HFF-Myc (cell line): ENCODE measurements at regions not wholly inside any gene's neighbourhood (a gene's known extent, or its start where the extent isn't known, plus 50 kb on each side); places are given as distances from the start of the nearest gene placed in this dataset.

Experiments
- DNase-seq: peaks from one replicate; pipeline ENCODE4 v3.0.0-alpha.2; 2011; ENCODE audit warnings: low read depth; ENCODE audit errors: extremely low read depth
- H3K4me3 ChIP-seq: replicated peaks from 2 replicates; pipeline ENCODE4 v1.5.1; 2011; ENCODE audit warnings: low read depth, mild to moderate bottlenecking, control low read depth, low read length
- TF ChIP-seq, protein P1 (sequence below): IDR thresholded peaks from 2 replicates; pipeline ENCODE4 v1.5.1; 2012; ENCODE audit warnings: mild to moderate bottlenecking, low read depth, low read length, control low read depth; ENCODE audit errors: missing control alignments

- TF ChIP-seq, protein P1, sequence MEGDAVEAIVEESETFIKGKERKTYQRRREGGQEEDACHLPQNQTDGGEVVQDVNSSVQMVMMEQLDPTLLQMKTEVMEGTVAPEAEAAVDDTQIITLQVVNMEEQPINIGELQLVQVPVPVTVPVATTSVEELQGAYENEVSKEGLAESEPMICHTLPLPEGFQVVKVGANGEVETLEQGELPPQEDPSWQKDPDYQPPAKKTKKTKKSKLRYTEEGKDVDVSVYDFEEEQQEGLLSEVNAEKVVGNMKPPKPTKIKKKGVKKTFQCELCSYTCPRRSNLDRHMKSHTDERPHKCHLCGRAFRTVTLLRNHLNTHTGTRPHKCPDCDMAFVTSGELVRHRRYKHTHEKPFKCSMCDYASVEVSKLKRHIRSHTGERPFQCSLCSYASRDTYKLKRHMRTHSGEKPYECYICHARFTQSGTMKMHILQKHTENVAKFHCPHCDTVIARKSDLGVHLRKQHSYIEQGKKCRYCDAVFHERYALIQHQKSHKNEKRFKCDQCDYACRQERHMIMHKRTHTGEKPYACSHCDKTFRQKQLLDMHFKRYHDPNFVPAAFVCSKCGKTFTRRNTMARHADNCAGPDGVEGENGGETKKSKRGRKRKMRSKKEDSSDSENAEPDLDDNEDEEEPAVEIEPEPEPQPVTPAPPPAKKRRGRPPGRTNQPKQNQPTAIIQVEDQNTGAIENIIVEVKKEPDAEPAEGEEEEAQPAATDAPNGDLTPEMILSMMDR: no peak
- H3K4me3 ChIP-seq: no peak overlapping the region
- no peak for DNase-seq
Measured at GRCh38 chr18:37754141-37754540, 188.5 kb upstream of the CELF4 start.

DNA sequence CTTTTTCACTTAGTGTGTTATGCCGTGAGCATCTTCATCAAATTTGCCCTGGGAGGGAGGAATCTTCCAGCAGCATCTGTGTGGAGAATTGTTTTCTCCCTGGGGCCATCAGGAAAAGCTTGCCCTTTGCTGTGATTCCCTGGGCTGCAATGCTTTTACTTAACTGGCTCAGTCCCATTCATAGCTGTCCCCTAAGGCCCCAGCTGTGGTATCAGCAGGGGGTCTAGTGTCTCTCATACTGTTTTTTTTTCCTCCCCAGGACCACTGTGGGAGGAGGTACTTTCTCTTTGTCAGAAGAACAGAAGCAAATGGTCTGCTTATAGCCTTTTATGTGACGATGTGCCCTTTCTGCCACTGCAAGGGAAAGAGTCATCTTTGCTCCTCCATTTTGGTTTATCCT, 176.8 kb upstream of the CELF4 start:
- no peak overlapping the region for H3K4me3 ChIP-seq
- TF ChIP-seq, protein P1: no peak
- no peak for DNase-seq

- no peak overlapping the region for H3K4me3 ChIP-seq
- TF ChIP-seq, protein P1: no peak
Measured at GRCh38 chr18:37741032-37741623, 175.5 kb upstream of the CELF4 start.

GRCh38 chr18:37734406-37734805, 168.8 kb upstream of the CELF4 start:
- no peak overlapping the region for H3K4me3 ChIP-seq
- no peak for DNase-seq
- TF ChIP-seq, protein P1: no peak

More at GRCh38 chr18:37741032-37741623, 175.5 kb upstream of the CELF4 start:
- DNase-seq: no peak

GRCh38 chr18:37729716-37730115, 164.1 kb upstream of the CELF4 start:
- TF ChIP-seq, protein P1: no peak
- H3K4me3 ChIP-seq: no peak overlapping the region
- DNase-seq: no peak

- DNase-seq: no peak
- no peak overlapping the region for H3K4me3 ChIP-seq
- TF ChIP-seq, protein P1: no peak
Measured at GRCh38 chr18:37724206-37724605, 158.6 kb upstream of the CELF4 start.
